ENCODE measurements at regions not wholly inside any gene's neighbourhood (a gene's known extent, or its start where the extent isn't known, plus 50 kb on each side); places are given as distances from the start of the nearest gene placed in this dataset.

DNA sequence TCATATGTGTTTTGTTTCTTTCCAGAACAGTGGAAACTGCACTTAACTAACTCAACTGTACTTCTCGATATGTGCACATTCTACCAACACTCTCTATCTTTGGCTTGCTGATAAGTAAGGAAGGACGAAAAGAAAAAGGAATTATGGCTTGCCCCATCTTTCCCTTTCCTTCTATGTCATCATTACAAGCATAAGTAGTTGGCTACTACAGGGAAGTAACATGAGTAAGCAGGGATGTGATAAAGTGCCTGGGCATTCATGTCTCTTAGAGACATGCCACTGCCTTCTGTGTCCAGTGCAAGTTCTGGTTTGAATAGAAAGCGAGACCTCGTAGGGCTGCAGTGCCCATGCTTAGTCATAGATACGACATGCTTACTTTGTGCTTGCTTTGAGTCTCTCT lies 342.5 kb downstream of the ETS1 start:
- TF ChIP-seq, protein P1, sequence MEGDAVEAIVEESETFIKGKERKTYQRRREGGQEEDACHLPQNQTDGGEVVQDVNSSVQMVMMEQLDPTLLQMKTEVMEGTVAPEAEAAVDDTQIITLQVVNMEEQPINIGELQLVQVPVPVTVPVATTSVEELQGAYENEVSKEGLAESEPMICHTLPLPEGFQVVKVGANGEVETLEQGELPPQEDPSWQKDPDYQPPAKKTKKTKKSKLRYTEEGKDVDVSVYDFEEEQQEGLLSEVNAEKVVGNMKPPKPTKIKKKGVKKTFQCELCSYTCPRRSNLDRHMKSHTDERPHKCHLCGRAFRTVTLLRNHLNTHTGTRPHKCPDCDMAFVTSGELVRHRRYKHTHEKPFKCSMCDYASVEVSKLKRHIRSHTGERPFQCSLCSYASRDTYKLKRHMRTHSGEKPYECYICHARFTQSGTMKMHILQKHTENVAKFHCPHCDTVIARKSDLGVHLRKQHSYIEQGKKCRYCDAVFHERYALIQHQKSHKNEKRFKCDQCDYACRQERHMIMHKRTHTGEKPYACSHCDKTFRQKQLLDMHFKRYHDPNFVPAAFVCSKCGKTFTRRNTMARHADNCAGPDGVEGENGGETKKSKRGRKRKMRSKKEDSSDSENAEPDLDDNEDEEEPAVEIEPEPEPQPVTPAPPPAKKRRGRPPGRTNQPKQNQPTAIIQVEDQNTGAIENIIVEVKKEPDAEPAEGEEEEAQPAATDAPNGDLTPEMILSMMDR (IDR thresholded peaks at IDR 0.05) = no peak
- TF ChIP-seq POLR2A (IDR thresholded peaks at IDR 0.05) = no peak

Measured in body of pancreas (tissue), 4 donors.